Endothelial cell of umbilical vein (primary cell): ENCODE measurements at regions not wholly inside any gene's neighbourhood (a gene's known extent, or its start where the extent isn't known, plus 50 kb on each side); places are given as distances from the start of the nearest gene placed in this dataset.

Experiments used
- BruUV-seq: library from RNA; stranded (reverse); fragments of 400-500 nt; replicated peaks from 2 replicates; lab custom pipeline; 2021; lab: Mats Ljungman, UMichigan
- CTCF ChIA-PET: fragments of 300-600, 350-600 bp; sonication (Branson Sonifier 250); formaldehyde crosslinking; loops from one replicate; lab custom pipeline; 2021; ENCODE audit warnings: antibody characterized with exemption, inconsistent platforms; lab: Charles Lee
- POLR2A ChIA-PET: fragments of 300-600, 350-600 bp; sonication (Branson Sonifier 250); formaldehyde crosslinking; loops from one replicate; lab custom pipeline; 2021; ENCODE audit warnings: antibody characterized with exemption, inconsistent platforms; lab: Charles Lee
- DNase-seq: peaks from one replicate; pipeline ENCODE4 v3.0.0-alpha.2; 2011; ENCODE audit warnings: low read depth, low spot score
- FAIRE-seq: peaks from 2 replicates; lab custom pipeline; 2011; peaks lifted over from hg19 to GRCh38; lab: Jason Lieb, UNC
- H2AFZ ChIP-seq: 2 replicates; pipeline ENCODE4 v1.6.0; 2012; ENCODE audit warnings: low read depth, low read length, control low read depth, inconsistent platforms
- H3K27ac ChIP-seq: 2 replicates; pipeline ENCODE4 v1.5.1; 2011; ENCODE audit warnings: low read depth, mild to moderate bottlenecking, control low read depth, low read length, moderate library complexity; ENCODE audit not compliant: insufficient read depth
- H3K27me3 ChIP-seq, 2 experiments: 2 replicates each; pipeline versions ENCODE4 v1.6.0 to v1.6.1; 2011; ENCODE audit warnings: low read length in 2 of 2, mixed read lengths in 1 of 2; ENCODE audit not compliant: control insufficient read depth in 2 of 2, insufficient read depth in 2 of 2
- H3K36me3 ChIP-seq, 2 experiments: 2 replicates in 1 of 2; 3 replicates in 1 of 2; pipeline ENCODE4 v1.5.1; 2011; ENCODE audit warnings: low read length in 2 of 2, mild to moderate bottlenecking in 1 of 2, moderate library complexity in 1 of 2; ENCODE audit not compliant: control insufficient read depth in 2 of 2, insufficient read depth in 2 of 2; ENCODE audit errors: extremely low read depth in 1 of 2
- H3K4me1 ChIP-seq: 3 replicates; pipeline ENCODE4 v1.5.1; 2011; ENCODE audit warnings: mild to moderate bottlenecking, low read length; ENCODE audit not compliant: control insufficient read depth, insufficient read depth; ENCODE audit errors: extremely low read depth
- H3K4me2 ChIP-seq: 2 replicates; pipeline ENCODE4 v1.6.1; 2011; ENCODE audit warnings: low read length, control low read depth, mixed read lengths; ENCODE audit not compliant: insufficient read depth
- H3K4me3 ChIP-seq, 3 experiments: fragments of 200-600 bp in 1 of 3; sonication (generic), shearing (Covaris generic) in 1 of 3; replicated peaks in 1 of 3; 2 replicates each; pipeline ENCODE4 v1.5.1; 2011 to 2016; ENCODE audit warnings: control low read depth in 3 of 3, low read length in 3 of 3, mild to moderate bottlenecking in 2 of 3, inconsistent platforms in 1 of 3, low read depth in 1 of 3, moderate library complexity in 1 of 3; ENCODE audit not compliant: insufficient read depth in 1 of 3
- H3K79me2 ChIP-seq: 2 replicates; pipeline ENCODE4 v1.6.0; 2012; ENCODE audit warnings: low read length, inconsistent platforms; ENCODE audit not compliant: control insufficient read depth, insufficient read depth
- H3K9ac ChIP-seq: replicated peaks from 2 replicates; pipeline ENCODE3; 2011; ENCODE audit warnings: low read length, control low read depth; ENCODE audit not compliant: insufficient read depth; ENCODE audit errors: extremely low read depth
- H3K9me1 ChIP-seq: replicated peaks from 3 replicates; pipeline ENCODE4 v1.6.0; 2011; ENCODE audit warnings: mild to moderate bottlenecking, low read length; ENCODE audit not compliant: control insufficient read depth, insufficient read depth; ENCODE audit errors: extremely low read depth
- H3K9me3 ChIP-seq: replicated peaks from 2 replicates; pipeline ENCODE4 v1.5.1; 2012; ENCODE audit warnings: low read length, inconsistent platforms; ENCODE audit not compliant: control insufficient read depth, insufficient read depth
- H4K20me1 ChIP-seq: replicated peaks from 2 replicates; pipeline ENCODE3; 2011; ENCODE audit warnings: mild to moderate bottlenecking, low read length; ENCODE audit not compliant: control insufficient read depth, insufficient read depth; ENCODE audit errors: extremely low read depth
- EZH2 ChIP-seq: IDR thresholded peaks from 2 replicates; pipeline ENCODE4 v1.6.1; 2012; ENCODE audit warnings: borderline replicate concordance, low read depth, mild to moderate bottlenecking, moderate library complexity, low read length, inconsistent platforms; ENCODE audit not compliant: severe bottlenecking
- FOS ChIP-seq: IDR thresholded peaks from 2 replicates; pipeline ENCODE4 v1.6.1; 2011; ENCODE audit warnings: mild to moderate bottlenecking, low read length, moderate library complexity, borderline replicate concordance; ENCODE audit not compliant: insufficient read depth
- GATA2 ChIP-seq: IDR thresholded peaks from 2 replicates; pipeline ENCODE4 v1.7.0; 2011; ENCODE audit warnings: low read depth, mild to moderate bottlenecking, moderate library complexity, mixed read lengths, low read length; ENCODE audit not compliant: insufficient read length, insufficient read depth
- JUN ChIP-seq: IDR thresholded peaks from 2 replicates; pipeline ENCODE4 v1.6.1; 2011; ENCODE audit warnings: borderline replicate concordance, low read depth; ENCODE audit not compliant: insufficient read length, insufficient read depth
- MAX ChIP-seq: IDR thresholded peaks from 2 replicates; pipeline ENCODE4 v1.6.1; 2011; ENCODE audit not compliant: insufficient read depth, insufficient read length
- POLR2A ChIP-seq: IDR thresholded peaks from 2 replicates; pipeline ENCODE4 v1.6.1; 2012; ENCODE audit warnings: low read depth, mild to moderate bottlenecking, control low read depth, low read length
- POLR2AphosphoS5 ChIP-seq: IDR thresholded peaks from 2 replicates; pipeline ENCODE4 v1.6.1; 2012; ENCODE audit warnings: low read depth, mild to moderate bottlenecking, control low read depth, low read length, moderate library complexity; ENCODE audit not compliant: insufficient read depth
- dilution Hi-C: fragments of 300-500 bp; cut with MboI; formaldehyde crosslinking; loops from one replicate; pipeline ENCODE4 v1.15.0; 2019; ENCODE audit warnings: low sequenced_read_pairs; ENCODE audit not compliant: extremely low pct_ligation_motif_present
- intact Hi-C: fragments of 100-400 bp; cut with micrococcal nuclease; formaldehyde crosslinking; loops from one replicate; pipeline ENCODE4 v1.10.0; 2022
- TF ChIP-seq, protein P1 (sequence below), 2 donors: IDR thresholded peaks; 1 replicate in 1 of 2; 2 replicates in 1 of 2; pipeline ENCODE4 v1.5.1; 2011; ENCODE audit warnings: low read length in 2 of 2, mild to moderate bottlenecking in 2 of 2, moderate library complexity in 2 of 2, control low read depth in 1 of 2, inconsistent platforms in 1 of 2, low read depth in 1 of 2; ENCODE audit not compliant: insufficient read depth in 1 of 2; ENCODE audit errors: extremely low read depth in 1 of 2

GRCh38 chr20:62587757-62588402 lies 54.4 kb upstream of the SLCO4A1 start:
- Histone ChIP-seq H3K4me2 (no peak overlapping the region), H2AFZ (no peak overlapping the region), H3K4me1 (peaks cover 17% of the 10 kb centered on the region), H3K4me3 (no peak overlapping the region), H3K9me1 (no peaks in the 10 kb centered on the region), H3K27ac (no peak overlapping the region), H3K9me3 (no peaks in the 10 kb centered on the region), H3K27me3 (peaks cover 0 to under 1% of the 10 kb centered on the region in 2 experiments), H4K20me1 (no peaks in the 10 kb centered on the region), H3K79me2 (no peaks in the 10 kb centered on the region), H3K9ac (no peak overlapping the region), H3K36me3 (no peaks in the 10 kb centered on the region)
- TF ChIP-seq POLR2AphosphoS5 (no peak), GATA2 (no peak), FOS (peak; percentile 16), POLR2A (no peak), MAX (no peak), JUN (no peak), EZH2 (no peak)
- TF ChIP-seq, protein P1, sequence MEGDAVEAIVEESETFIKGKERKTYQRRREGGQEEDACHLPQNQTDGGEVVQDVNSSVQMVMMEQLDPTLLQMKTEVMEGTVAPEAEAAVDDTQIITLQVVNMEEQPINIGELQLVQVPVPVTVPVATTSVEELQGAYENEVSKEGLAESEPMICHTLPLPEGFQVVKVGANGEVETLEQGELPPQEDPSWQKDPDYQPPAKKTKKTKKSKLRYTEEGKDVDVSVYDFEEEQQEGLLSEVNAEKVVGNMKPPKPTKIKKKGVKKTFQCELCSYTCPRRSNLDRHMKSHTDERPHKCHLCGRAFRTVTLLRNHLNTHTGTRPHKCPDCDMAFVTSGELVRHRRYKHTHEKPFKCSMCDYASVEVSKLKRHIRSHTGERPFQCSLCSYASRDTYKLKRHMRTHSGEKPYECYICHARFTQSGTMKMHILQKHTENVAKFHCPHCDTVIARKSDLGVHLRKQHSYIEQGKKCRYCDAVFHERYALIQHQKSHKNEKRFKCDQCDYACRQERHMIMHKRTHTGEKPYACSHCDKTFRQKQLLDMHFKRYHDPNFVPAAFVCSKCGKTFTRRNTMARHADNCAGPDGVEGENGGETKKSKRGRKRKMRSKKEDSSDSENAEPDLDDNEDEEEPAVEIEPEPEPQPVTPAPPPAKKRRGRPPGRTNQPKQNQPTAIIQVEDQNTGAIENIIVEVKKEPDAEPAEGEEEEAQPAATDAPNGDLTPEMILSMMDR (IDR thresholded peaks at IDR 0.05; ENCODE audit: extremely low read depth in 1 of 2, insufficient read depth in 1 of 2, low read depth in 1 of 2, low read length in 2 of 2), result no peak
- dilution Hi-C loops, result no loop called here
- ChIA-PET CTCF (interaction anchor here (1.0 to 3.4 kb wide), 6 partner anchors 9 to 89 kb away, joined by 3 to 19 read pairs (median 4); no protein-coding TSS in a partner anchor), POLR2A (no interaction called here)
- no TSS peak for BruUV-seq
- FAIRE-seq (no peak), DNase-seq (peak; percentile 13)
- intact Hi-C loops, result no loop called here
